ENCODE measurements at regions not wholly inside any gene's neighbourhood (a gene's known extent, or its start where the extent isn't known, plus 50 kb on each side); places are given as distances from the start of the nearest gene placed in this dataset.

DNA sequence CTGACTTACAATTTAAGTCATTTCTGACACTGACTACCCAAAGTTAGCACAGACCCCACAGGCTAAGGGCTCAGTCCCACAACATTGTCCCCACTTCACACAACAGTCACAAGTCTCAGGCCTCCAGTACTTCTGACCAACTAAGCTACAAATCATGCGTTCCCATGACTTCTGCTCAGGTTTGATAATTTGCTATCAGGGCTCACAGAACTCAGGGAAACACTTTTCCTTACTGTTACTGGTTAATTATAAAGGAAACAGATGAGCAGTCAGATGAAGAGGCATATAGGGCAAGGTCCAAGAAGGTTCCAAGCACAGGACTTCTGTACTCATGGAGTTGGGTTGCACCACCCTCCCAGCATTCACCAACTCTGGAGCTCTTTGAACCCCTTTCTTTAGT, 151.2 kb upstream of the TNR start:
- DNase-seq = no peak
- no peak overlapping the region for H3K4me3 ChIP-seq (ENCODE audit: low read length in 2 of 2)
- WGBS, 2 donors = 96 to 97% methylated on average over 1 of the region's 1 CpG
- no peaks in the 10 kb centered on the region for H3K27me3 ChIP-seq (ENCODE audit: control insufficient read depth in 1 of 2, insufficient read depth in 2 of 2, low read length in 1 of 2)
- no peaks in the 10 kb centered on the region for H3K36me3 ChIP-seq (ENCODE audit: control insufficient read depth in 1 of 2, insufficient read depth in 2 of 2, low read length in 1 of 2)
- H3K9me3 ChIP-seq (ENCODE audit: control insufficient read depth, low read length) = no peaks in the 10 kb centered on the region
- no peak for ATAC-seq (ENCODE audit: low FRiP score)
- no peaks in the 10 kb centered on the region for H3K4me1 ChIP-seq (ENCODE audit: control insufficient read depth in 1 of 2, insufficient read depth in 2 of 2, low read length in 2 of 2)
- intact Hi-C loops (cut with DNase I) = no loop called here
- no peak overlapping the region for H3K27ac ChIP-seq (ENCODE audit: low read depth in 1 of 2, low read length in 2 of 2)

GRCh38 chr1:175893192-175893591, 149.8 kb upstream of the TNR start:
- intact Hi-C loops (cut with DNase I) = no loop called here
- no peak for DNase-seq
- Histone ChIP-seq H3K36me3 (ENCODE audit: control insufficient read depth in 1 of 2, insufficient read depth in 2 of 2, low read length in 1 of 2) (no peaks in the 10 kb centered on the region), H3K4me1 (ENCODE audit: control insufficient read depth in 1 of 2, insufficient read depth in 2 of 2, low read length in 2 of 2) (no peaks in the 10 kb centered on the region), H3K27ac (ENCODE audit: low read depth in 1 of 2, low read length in 2 of 2) (no peak overlapping the region), H3K9me3 (ENCODE audit: control insufficient read depth, low read length) (no peaks in the 10 kb centered on the region), H3K27me3 (ENCODE audit: control insufficient read depth in 1 of 2, insufficient read depth in 2 of 2, low read length in 1 of 2) (no peaks in the 10 kb centered on the region), H3K4me3 (ENCODE audit: low read length in 2 of 2) (no peak overlapping the region)
- 79 to 82% methylated on average over 3 of the region's 3 CpGs for WGBS, 2 donors
- ATAC-seq (ENCODE audit: low FRiP score) = no peak

DNA sequence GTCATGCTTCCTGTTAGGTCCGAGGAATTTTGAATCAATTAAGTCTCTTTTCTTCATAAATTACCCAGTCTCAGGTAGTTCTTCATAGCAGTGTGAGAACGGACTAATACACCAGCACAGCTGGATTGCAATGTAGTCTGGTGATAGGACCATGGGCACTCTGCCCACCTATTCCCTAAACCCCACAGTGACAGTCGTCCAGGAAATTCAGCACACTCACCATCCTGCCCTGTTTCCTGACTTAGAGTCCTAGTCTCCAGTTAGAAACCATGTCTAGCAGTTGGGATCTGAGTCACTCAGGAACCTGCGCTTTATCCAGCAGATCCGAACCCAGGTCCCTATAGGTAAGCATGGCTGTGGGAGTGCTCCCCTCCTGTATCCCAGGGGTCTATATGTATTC, 149.3 kb upstream of the TNR start:
- Histone ChIP-seq H3K27me3 (ENCODE audit: control insufficient read depth in 1 of 2, insufficient read depth in 2 of 2, low read length in 1 of 2) (no peaks in the 10 kb centered on the region), H3K4me1 (ENCODE audit: control insufficient read depth in 1 of 2, insufficient read depth in 2 of 2, low read length in 2 of 2) (no peaks in the 10 kb centered on the region), H3K4me3 (ENCODE audit: low read length in 2 of 2) (no peak overlapping the region), H3K36me3 (ENCODE audit: control insufficient read depth in 1 of 2, insufficient read depth in 2 of 2, low read length in 1 of 2) (no peaks in the 10 kb centered on the region), H3K27ac (ENCODE audit: low read depth in 1 of 2, low read length in 2 of 2) (no peak overlapping the region), H3K9me3 (ENCODE audit: control insufficient read depth, low read length) (no peaks in the 10 kb centered on the region)
- ATAC-seq (ENCODE audit: low FRiP score) (no peak), DNase-seq (no peak)
- 77 to 79% methylated on average over 5 of the region's 5 CpGs for WGBS, 2 donors
- intact Hi-C loops (cut with DNase I) = no loop called here

DNA sequence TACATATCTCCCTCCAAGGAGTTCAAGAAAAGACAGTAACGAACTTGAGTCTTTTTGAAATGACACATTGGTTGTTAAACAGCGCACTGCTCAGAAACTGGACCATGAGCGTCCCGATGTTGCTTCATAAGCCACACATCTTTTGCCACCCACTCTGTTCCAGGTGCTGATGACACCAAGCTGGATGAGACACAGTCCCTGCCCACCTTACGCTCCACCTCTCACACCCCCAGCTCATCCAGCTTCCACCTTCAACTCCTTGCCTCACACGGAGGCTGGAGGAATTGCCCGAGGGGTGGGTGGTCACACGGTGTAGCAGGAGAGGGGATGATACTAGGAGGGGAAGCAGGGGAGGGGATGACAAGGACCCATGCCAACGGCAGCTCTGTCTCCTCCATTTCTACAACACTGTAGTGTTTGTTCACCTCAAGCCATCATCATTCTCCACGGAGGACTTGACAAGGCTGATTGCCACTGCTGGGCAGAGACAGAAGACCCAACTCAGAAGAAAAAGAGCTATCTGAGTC, 148.5 kb upstream of the TNR start:
- 76 to 82% methylated on average over 10 of the region's 10 CpGs for WGBS, 2 donors
- DNase-seq (no peak), ATAC-seq (ENCODE audit: low FRiP score) (no peak)
- Histone ChIP-seq H3K36me3 (ENCODE audit: control insufficient read depth in 1 of 2, insufficient read depth in 2 of 2, low read length in 1 of 2) (no peaks in the 10 kb centered on the region), H3K4me1 (ENCODE audit: control insufficient read depth in 1 of 2, insufficient read depth in 2 of 2, low read length in 2 of 2) (no peaks in the 10 kb centered on the region), H3K4me3 (ENCODE audit: low read length in 2 of 2) (no peak overlapping the region), H3K9me3 (ENCODE audit: control insufficient read depth, low read length) (no peaks in the 10 kb centered on the region), H3K27me3 (ENCODE audit: control insufficient read depth in 1 of 2, insufficient read depth in 2 of 2, low read length in 1 of 2) (no peaks in the 10 kb centered on the region), H3K27ac (ENCODE audit: low read depth in 1 of 2, low read length in 2 of 2) (no peak overlapping the region)
- intact Hi-C loops (cut with DNase I) = no loop called here

- no peaks in the 10 kb centered on the region for H3K36me3 ChIP-seq (ENCODE audit: control insufficient read depth in 1 of 2, insufficient read depth in 2 of 2, low read length in 1 of 2)
- peaks cover 0 to under 1% of the 10 kb centered on the region in 2 donors for H3K4me1 ChIP-seq (ENCODE audit: control insufficient read depth in 1 of 2, insufficient read depth in 2 of 2, low read length in 2 of 2)
- no peak overlapping the region for H3K4me3 ChIP-seq (ENCODE audit: low read length in 2 of 2)
- H3K9me3 ChIP-seq (ENCODE audit: control insufficient read depth, low read length) = no peaks in the 10 kb centered on the region
- H3K27ac ChIP-seq (ENCODE audit: low read depth in 1 of 2, low read length in 2 of 2) = no peak overlapping the region
- ATAC-seq (ENCODE audit: low FRiP score) = no peak
- H3K27me3 ChIP-seq (ENCODE audit: control insufficient read depth in 1 of 2, insufficient read depth in 2 of 2, low read length in 1 of 2) = no peaks in the 10 kb centered on the region
- intact Hi-C loops (cut with DNase I) = no loop called here
- DNase-seq = no peak
- 96 to 97% methylated on average over 7 of the region's 7 CpGs for WGBS, 2 donors
Observed at GRCh38 chr1:175890958-175891357, 147.6 kb upstream of the TNR start.

DNA sequence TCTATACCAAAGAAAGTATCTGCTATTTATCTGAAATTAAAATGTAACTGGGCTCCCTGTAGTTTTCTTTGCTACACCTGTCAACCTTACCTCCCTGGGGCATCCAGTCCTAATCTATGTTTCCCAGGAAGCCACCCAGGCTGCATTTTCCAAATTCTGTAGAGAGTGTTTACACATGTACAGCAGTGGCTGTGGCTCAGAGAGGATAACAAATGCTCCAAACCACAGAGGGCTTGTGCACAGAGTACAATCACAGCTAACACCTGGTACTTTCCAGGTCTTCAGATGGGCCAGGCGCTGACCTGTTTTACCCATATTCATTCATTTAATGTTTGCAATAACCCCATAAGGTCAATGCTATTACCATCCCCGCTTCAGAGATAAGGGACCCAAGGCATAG, 146.5 kb upstream of the TNR start:
- Histone ChIP-seq H3K27me3 (ENCODE audit: control insufficient read depth in 1 of 2, insufficient read depth in 2 of 2, low read length in 1 of 2) (no peaks in the 10 kb centered on the region), H3K4me1 (ENCODE audit: control insufficient read depth in 1 of 2, insufficient read depth in 2 of 2, low read length in 2 of 2) (peaks cover under 1 to 6% of the 10 kb centered on the region in 2 donors), H3K9me3 (ENCODE audit: control insufficient read depth, low read length) (no peaks in the 10 kb centered on the region), H3K27ac (ENCODE audit: low read depth in 1 of 2, low read length in 2 of 2) (no peak overlapping the region), H3K36me3 (ENCODE audit: control insufficient read depth in 1 of 2, insufficient read depth in 2 of 2, low read length in 1 of 2) (no peaks in the 10 kb centered on the region), H3K4me3 (ENCODE audit: low read length in 2 of 2) (no peak overlapping the region)
- no peak for DNase-seq
- ATAC-seq (ENCODE audit: low FRiP score) = no peak
- 96 to 99% methylated on average over 2 of the region's 2 CpGs for WGBS, 2 donors
- intact Hi-C loops (cut with DNase I) = loop anchor here (2.0 to 10.0 kb wide), 5 partner anchors 175 to 738 kb away; no protein-coding TSS in a partner anchor

DNA sequence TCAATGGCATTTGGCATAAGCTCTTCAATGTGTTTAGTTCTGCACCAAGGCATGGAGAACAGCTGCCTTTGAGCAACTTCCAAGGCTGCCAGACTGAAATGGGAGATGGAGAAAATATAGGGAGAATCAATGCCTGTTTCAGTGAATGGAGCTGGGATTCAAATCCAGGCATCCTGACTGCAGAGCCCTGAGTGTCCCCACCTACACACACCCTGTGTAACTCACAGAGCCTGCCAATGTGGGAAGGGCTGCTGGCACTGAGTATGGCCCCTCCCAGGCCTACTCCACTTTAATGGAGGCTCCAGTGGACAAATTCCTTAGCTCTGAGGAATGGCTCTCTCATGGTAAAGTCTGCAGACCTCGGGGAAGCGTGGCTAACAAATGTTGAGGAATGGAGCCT, 145.6 kb upstream of the TNR start:
- Histone ChIP-seq H3K27me3 (ENCODE audit: control insufficient read depth in 1 of 2, insufficient read depth in 2 of 2, low read length in 1 of 2) (no peaks in the 10 kb centered on the region), H3K27ac (ENCODE audit: low read depth in 1 of 2, low read length in 2 of 2) (no peak overlapping the region), H3K9me3 (ENCODE audit: control insufficient read depth, low read length) (no peaks in the 10 kb centered on the region), H3K4me3 (ENCODE audit: low read length in 2 of 2) (no peak overlapping the region), H3K36me3 (ENCODE audit: control insufficient read depth in 1 of 2, insufficient read depth in 2 of 2, low read length in 1 of 2) (no peaks in the 10 kb centered on the region), H3K4me1 (ENCODE audit: control insufficient read depth in 1 of 2, insufficient read depth in 2 of 2, low read length in 2 of 2) (peaks cover 6 to 9% of the 10 kb centered on the region in 2 donors)
- no peak for DNase-seq
- ATAC-seq (ENCODE audit: low FRiP score) = no peak
- WGBS, 2 donors = 84 to 87% methylated on average over 2 of the region's 2 CpGs
- intact Hi-C loops (cut with DNase I) = loop anchor here (2.0 to 10.0 kb wide), 5 partner anchors 176 to 737 kb away; no protein-coding TSS in a partner anchor

GRCh38 chr1:175887981-175888428, 144.6 kb upstream of the TNR start:
- Histone ChIP-seq H3K4me1 (ENCODE audit: control insufficient read depth in 1 of 2, insufficient read depth in 2 of 2, low read length in 2 of 2) (peaks cover 6 to 9% of the 10 kb centered on the region in 2 donors), H3K4me3 (ENCODE audit: low read length in 2 of 2) (no peak overlapping the region), H3K36me3 (ENCODE audit: control insufficient read depth in 1 of 2, insufficient read depth in 2 of 2, low read length in 1 of 2) (no peaks in the 10 kb centered on the region), H3K9me3 (ENCODE audit: control insufficient read depth, low read length) (no peaks in the 10 kb centered on the region), H3K27ac (ENCODE audit: low read depth in 1 of 2, low read length in 2 of 2) (no peak overlapping the region), H3K27me3 (ENCODE audit: control insufficient read depth in 1 of 2, insufficient read depth in 2 of 2, low read length in 1 of 2) (no peaks in the 10 kb centered on the region)
- peak; percentile 84 for ATAC-seq (ENCODE audit: low FRiP score)
- intact Hi-C loops (cut with DNase I) = loop anchor here (2.0 to 10.0 kb wide), 6 partner anchors 67 to 736 kb away; no protein-coding TSS in a partner anchor
- WGBS, 2 donors = 33 to 36% methylated on average over 17 of the region's 17 CpGs
- DNase-seq = peak; percentile 75 to 88

- Histone ChIP-seq H3K36me3 (ENCODE audit: control insufficient read depth in 1 of 2, insufficient read depth in 2 of 2, low read length in 1 of 2) (no peaks in the 10 kb centered on the region), H3K27me3 (ENCODE audit: control insufficient read depth in 1 of 2, insufficient read depth in 2 of 2, low read length in 1 of 2) (no peaks in the 10 kb centered on the region), H3K4me3 (ENCODE audit: low read length in 2 of 2) (no peak overlapping the region), H3K9me3 (ENCODE audit: control insufficient read depth, low read length) (no peaks in the 10 kb centered on the region), H3K27ac (ENCODE audit: low read depth in 1 of 2, low read length in 2 of 2) (peak overlapping the region in 1 of 2 donors; percentile 10), H3K4me1 (ENCODE audit: control insufficient read depth in 1 of 2, insufficient read depth in 2 of 2, low read length in 2 of 2) (peaks cover 6 to 9% of the 10 kb centered on the region in 2 donors)
- no peak for DNase-seq
- intact Hi-C loops (cut with DNase I) = loop anchor here (2.0 to 10.0 kb wide), 5 partner anchors 67 to 735 kb away; no protein-coding TSS in a partner anchor
- 86 to 88% methylated on average over 20 of the region's 20 CpGs for WGBS, 2 donors
- ATAC-seq (ENCODE audit: low FRiP score) = no peak
Observed at GRCh38 chr1:175887521-175887920, 144.1 kb upstream of the TNR start.

All from aorta (tissue), 5 donors.